HG03108 (cell line): ENCODE measurements at regions not wholly inside any gene's neighbourhood (a gene's known extent, or its start where the extent isn't known, plus 50 kb on each side); places are given as distances from the start of the nearest gene placed in this dataset.

Experiments
- ATAC-seq: cut with Tn5 transposase; IDR thresholded peaks from one replicate; pipeline ENCODE4 v1.9.1; 2021; ENCODE audit warnings: moderate library complexity; ENCODE audit not compliant: unreplicated experiment

- no peak for ATAC-seq
These were observed 132.4 kb downstream of the NUAK1 start for GRCh38 chr12:106006382-106006781.

GRCh38 chr12:106006940-106007339 lies 131.8 kb downstream of the NUAK1 start:
- no peak for ATAC-seq

- no peak for ATAC-seq
These were observed 128.0 kb downstream of the NUAK1 start for GRCh38 chr12:106010741-106011140.
